GM12874 (cell line): ENCODE measurements at regions not wholly inside any gene's neighbourhood (a gene's known extent, or its start where the extent isn't known, plus 50 kb on each side); places are given as distances from the start of the nearest gene placed in this dataset.

Experiments
- TF ChIP-seq, protein P1 (sequence below): IDR thresholded peaks from 2 replicates; pipeline ENCODE4 v1.5.1; 2011; ENCODE audit warnings: low read depth, mild to moderate bottlenecking, control low read depth, low read length, moderate library complexity; ENCODE audit not compliant: insufficient read depth

DNA sequence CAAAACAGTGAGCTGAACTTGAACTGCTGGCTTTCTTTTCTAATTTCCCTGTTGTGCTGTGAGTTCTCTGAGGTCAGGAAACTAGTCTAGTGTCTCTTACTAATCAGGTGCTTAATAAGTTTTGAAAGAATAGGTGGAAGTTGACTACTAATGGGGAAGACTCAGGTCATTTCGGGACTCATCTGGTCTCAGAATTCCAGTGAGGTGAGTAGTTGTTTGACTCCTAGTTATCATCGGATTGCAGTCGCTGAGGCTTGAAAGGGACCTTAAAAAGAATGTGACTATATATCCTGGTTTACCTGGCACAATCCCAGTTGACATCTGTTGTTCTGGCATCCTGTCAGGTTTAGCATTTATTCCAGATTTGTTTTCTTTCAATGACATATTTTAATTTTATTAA, 81.4 kb upstream of the SPAG17 start:
- TF ChIP-seq, protein P1, sequence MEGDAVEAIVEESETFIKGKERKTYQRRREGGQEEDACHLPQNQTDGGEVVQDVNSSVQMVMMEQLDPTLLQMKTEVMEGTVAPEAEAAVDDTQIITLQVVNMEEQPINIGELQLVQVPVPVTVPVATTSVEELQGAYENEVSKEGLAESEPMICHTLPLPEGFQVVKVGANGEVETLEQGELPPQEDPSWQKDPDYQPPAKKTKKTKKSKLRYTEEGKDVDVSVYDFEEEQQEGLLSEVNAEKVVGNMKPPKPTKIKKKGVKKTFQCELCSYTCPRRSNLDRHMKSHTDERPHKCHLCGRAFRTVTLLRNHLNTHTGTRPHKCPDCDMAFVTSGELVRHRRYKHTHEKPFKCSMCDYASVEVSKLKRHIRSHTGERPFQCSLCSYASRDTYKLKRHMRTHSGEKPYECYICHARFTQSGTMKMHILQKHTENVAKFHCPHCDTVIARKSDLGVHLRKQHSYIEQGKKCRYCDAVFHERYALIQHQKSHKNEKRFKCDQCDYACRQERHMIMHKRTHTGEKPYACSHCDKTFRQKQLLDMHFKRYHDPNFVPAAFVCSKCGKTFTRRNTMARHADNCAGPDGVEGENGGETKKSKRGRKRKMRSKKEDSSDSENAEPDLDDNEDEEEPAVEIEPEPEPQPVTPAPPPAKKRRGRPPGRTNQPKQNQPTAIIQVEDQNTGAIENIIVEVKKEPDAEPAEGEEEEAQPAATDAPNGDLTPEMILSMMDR, result no peak

GRCh38 chr1:118264343-118264742, 79.3 kb upstream of the SPAG17 start:
- TF ChIP-seq, protein P1, result no peak

DNA sequence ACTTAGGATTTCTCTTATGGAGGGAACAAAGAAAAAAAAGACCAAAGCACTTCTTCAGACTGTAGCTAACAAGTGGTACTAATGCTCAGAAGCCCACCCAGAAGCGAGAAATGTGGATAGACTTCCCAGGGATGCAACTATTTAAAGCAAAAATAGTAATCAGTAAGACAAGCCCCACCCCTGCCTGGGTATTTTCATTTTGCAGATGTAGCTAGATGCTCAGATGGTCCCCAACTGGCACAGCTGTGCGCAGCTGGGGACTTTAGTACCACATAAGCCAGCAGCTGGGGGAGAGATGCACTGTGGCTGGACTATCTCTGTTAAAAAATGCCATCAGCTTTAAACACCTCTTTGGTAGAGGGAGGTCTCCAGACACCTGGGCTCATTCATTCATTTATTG, 77.8 kb upstream of the SPAG17 start:
- TF ChIP-seq, protein P1, result no peak

DNA sequence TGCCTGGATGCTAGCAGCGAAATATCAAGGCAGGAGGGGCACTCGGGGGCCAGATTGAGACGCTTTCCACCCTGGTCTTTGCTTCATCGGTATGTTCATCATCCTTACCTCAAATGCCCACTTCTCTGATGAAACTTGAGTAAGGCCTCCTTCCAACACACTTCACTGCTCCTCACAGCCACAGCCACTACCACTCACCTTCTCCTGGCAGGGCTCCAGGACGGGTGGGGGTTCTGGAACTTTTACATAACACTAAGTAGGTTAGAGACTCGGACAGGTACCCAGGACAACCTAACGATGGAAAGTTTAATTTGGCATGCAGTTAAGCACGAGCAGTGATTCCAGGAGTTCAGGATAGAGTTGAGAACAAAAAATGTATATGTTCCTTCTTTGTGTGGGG, 73.9 kb upstream of the SPAG17 start:
- TF ChIP-seq, protein P1, result no peak

GRCh38 chr1:118257946-118258345, 72.9 kb upstream of the SPAG17 start:
- TF ChIP-seq, protein P1, result no peak

DNA sequence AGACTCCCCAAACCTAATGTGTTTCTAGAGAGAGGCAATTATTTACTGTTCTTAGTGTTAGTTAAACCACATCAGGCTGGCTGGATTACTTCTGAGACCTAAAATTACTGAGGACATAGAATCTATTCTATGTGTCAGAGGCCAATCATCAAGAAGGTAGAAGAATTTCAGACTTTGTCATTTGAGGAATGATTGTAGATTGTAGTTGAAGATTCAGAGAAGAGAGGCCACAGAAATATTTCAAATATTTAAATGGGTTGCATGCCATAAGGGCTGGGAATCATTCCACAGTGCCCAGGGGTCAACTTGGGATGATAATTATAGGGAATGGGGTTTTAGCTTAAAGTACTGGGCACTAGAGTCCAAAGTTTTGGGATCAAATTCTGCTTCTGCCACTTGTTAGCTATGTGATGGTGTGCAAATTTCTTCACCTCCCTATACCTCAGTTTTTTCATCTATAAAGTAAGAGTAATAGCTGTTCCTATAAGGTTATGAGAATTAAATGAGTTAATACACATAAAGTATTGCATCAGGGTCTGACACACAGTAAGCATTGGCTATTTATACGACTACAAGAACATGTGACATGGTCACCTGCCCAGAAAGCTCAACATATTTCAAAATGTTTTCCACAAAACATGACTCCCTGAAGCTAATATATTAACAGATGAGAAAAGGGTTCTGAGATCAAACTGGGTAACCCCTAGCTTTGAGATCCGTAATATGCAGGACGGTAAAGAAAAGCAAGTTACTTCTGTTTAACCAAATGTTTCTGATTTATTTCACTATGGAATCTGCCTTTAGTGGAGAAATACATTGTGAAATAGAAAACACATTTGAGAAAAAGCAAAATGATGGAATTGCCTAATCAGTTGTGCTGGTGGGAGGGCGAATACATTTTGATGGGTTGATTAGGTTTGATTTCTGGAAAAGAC, 69.7 kb upstream of the SPAG17 start:
- TF ChIP-seq, protein P1, result no peak

DNA sequence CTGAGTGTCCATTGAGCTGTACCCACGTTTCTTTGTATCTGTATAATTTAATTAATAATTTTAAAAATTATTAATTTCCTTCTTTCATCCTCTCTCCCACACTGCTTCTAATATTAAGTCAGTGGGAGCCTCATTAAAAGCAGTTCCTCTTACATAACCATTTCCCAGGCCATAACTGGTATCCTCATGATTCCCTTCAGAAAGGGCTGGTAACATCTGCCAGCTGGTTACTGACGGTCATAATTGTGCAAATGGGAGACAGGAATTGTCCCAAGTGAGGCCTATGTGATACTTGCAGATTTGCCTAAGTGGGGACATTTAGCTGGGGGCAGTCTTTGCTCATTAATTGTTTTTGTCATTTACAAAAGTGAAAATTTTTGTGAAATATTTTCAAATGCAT, 69.0 kb upstream of the SPAG17 start:
- TF ChIP-seq, protein P1, result no peak
